Astrocyte of the cerebellum (primary cell): ENCODE measurements at regions not wholly inside any gene's neighbourhood (a gene's known extent, or its start where the extent isn't known, plus 50 kb on each side); places are given as distances from the start of the nearest gene placed in this dataset.
A peak's percentile ranks its signal among the peaks of the same experiment; 100 is the strongest.

Source experiments
- DNase-seq: peaks from one replicate; pipeline ENCODE4 v3.0.0-alpha.2; 2011; ENCODE audit warnings: low read depth
- H3K4me3 ChIP-seq: 2 replicates; pipeline ENCODE4 v1.5.1; 2011; ENCODE audit warnings: mild to moderate bottlenecking, low read depth, low read length, moderate library complexity
- in situ Hi-C: cut with HindIII; loops from 2 replicates; pipeline ENCODE4 v1.10.0; 2017; ENCODE audit warnings: low sequenced_read_pairs
- TF ChIP-seq, protein P1 (sequence below): IDR thresholded peaks from 2 replicates; pipeline ENCODE4 v1.5.1; 2012; ENCODE audit warnings: low read length, low read depth, moderate library complexity, mild to moderate bottlenecking; ENCODE audit errors: missing control alignments

DNA sequence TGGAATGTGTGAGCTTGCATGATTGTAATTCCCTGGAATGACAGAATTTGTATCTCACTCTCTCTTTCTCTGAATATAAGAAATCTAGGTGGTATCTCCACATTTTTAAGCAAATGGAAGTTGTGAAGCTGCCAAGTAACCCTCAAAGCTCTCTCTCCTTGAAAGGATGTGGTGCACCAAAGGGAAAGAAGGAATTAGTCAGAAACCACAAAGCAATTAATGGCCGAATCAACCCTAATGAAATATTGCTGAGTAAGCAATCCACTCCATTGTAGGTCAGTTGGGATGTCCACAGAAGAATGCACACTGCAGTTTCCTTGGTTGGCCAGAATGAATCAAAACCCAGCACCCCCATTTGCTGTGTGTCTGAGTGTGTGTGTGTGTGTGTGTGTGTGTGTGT, 153.5 kb downstream of the KCNA5 start:
- in situ Hi-C loops: no loop called here
- TF ChIP-seq, protein P1, sequence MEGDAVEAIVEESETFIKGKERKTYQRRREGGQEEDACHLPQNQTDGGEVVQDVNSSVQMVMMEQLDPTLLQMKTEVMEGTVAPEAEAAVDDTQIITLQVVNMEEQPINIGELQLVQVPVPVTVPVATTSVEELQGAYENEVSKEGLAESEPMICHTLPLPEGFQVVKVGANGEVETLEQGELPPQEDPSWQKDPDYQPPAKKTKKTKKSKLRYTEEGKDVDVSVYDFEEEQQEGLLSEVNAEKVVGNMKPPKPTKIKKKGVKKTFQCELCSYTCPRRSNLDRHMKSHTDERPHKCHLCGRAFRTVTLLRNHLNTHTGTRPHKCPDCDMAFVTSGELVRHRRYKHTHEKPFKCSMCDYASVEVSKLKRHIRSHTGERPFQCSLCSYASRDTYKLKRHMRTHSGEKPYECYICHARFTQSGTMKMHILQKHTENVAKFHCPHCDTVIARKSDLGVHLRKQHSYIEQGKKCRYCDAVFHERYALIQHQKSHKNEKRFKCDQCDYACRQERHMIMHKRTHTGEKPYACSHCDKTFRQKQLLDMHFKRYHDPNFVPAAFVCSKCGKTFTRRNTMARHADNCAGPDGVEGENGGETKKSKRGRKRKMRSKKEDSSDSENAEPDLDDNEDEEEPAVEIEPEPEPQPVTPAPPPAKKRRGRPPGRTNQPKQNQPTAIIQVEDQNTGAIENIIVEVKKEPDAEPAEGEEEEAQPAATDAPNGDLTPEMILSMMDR: no peak
- H3K4me3 ChIP-seq: no peak overlapping the region
- DNase-seq: peak; percentile 89

- in situ Hi-C loops: no loop called here
- no peak overlapping the region for H3K4me3 ChIP-seq
- no peak for DNase-seq
- TF ChIP-seq, protein P1: no peak
Observed at GRCh38 chr12:5197656-5198055, 154.0 kb downstream of the KCNA5 start.

GRCh38 chr12:5200278-5201087, 156.8 kb downstream of the KCNA5 start:
- in situ Hi-C loops: no loop called here
- no peak for DNase-seq
- no peak overlapping the region for H3K4me3 ChIP-seq
- TF ChIP-seq, protein P1: peak; percentile 84

GRCh38 chr12:5201554-5202218, 158.0 kb downstream of the KCNA5 start:
- in situ Hi-C loops: no loop called here
- H3K4me3 ChIP-seq: no peak overlapping the region
- DNase-seq: no peak
- TF ChIP-seq, protein P1: no peak

- TF ChIP-seq, protein P1: no peak
- in situ Hi-C loops: no loop called here
- no peak for DNase-seq
- no peak overlapping the region for H3K4me3 ChIP-seq
Observed at GRCh38 chr12:5203274-5203673, 159.6 kb downstream of the KCNA5 start.

DNA sequence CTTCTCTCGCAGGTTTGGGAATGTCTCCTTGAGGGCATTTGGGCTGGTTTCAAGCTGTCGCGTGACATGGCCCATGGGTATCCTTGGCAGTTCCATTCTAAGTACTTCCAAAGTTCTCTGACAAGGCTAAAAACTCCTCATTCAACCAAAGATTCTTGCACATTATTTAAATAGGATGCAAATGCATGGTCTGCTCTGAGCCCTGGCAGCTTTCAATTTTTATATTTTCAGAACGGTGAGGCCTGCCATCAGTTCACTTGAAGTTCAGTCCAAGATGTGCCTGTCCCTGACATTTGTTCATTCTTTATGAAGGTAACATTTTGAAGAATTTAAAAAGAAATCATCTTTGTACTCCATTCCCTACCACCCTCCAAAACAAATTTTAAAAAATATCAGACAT, 160.0 kb downstream of the KCNA5 start:
- TF ChIP-seq, protein P1: no peak
- no peak overlapping the region for H3K4me3 ChIP-seq
- in situ Hi-C loops: no loop called here

More for the DNA sequence above, 160.0 kb downstream of the KCNA5 start:
- DNase-seq: no peak
